Endothelial cell of hepatic sinusoid (primary cell): ENCODE measurements at regions not wholly inside any gene's neighbourhood (a gene's known extent, or its start where the extent isn't known, plus 50 kb on each side); places are given as distances from the start of the nearest gene placed in this dataset.
"Not testable (repeated sequence)": the region's sequence is repeated elsewhere in the genome, so short reads cannot be mapped to it uniquely, and the experiment has no call there.

Experiments
- in situ Hi-C: cut with HindIII; loops from 2 replicates; pipeline ENCODE4 v1.10.0; 2017; ENCODE audit warnings: low sequenced_read_pairs

DNA sequence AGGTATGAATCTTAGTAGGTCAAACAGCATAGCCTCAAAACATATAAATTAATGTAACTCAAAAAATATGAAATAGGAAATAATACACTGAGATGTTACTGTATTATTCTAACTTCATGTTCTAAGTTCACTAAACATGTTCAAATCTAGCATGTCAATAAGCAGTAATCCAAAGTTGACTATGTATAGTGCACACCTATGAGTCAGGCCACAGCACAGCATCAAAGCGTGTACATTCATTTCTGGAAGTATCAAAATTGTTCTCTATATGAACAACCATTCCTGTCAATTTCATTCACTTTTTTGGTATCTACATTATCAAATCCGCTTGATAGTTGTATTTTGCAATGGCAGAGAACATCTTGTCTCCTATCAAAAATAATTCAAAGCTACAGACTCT lies 418.9 kb upstream of the POM121L12 start:
- in situ Hi-C loops, result no loop called here

DNA sequence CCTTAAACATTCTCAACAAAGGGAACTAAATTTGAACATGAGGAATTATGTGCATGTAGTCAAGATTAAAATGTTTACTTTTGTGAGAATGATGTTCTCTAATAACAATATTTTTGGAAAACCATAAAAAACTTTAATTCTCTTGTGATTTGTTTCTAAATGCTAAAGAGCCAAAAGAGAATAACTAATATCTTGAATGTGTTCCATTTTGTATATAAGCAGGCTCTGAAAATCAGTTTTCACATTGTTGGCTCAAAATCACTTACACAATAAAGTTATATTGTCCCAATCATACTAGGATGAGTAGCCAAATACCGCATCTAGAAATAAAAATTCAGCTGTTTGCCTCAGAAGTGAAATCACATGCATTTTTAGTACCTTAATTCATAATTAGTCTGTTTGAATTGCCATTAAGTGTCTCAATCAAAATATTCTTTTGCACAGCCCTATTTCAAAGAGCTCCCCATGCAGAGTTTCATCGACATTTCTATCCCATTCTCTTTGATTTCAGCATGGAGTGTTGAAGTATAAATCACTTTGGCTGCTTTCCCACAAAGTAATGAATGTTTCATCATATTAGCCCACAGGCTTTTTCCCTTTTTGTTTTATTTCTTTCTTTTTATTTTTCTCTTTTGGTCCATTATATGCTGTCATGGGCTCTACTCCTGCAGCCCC lies 420.3 kb upstream of the POM121L12 start:
- in situ Hi-C loops, result no loop called here

DNA sequence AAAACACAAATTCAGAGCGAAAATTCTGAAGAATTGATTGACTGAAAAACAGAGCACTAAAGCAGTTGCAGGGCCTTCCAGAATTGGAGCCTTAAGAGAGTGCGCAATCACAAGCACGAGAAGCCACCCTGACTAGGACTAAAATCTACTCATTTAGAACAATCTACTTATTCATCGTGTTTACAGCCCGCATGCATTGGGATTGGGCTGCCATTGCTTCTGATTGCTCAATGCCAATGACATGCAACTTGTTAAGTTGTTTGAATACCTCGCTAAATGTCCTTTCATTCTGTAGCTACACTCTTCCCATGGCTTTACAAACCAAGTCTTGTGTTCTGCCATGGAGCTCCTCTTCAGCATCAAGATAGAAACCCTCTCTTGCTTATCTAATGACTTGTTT lies 425.9 kb upstream of the POM121L12 start:
- in situ Hi-C loops, result no loop called here

- in situ Hi-C loops, result no loop called here
Measured at GRCh38 chr7:52592698-52593097, 442.7 kb upstream of the POM121L12 start.

GRCh38 chr7:52586704-52587103 lies 448.7 kb upstream of the POM121L12 start:
- in situ Hi-C loops, result no loop called here

GRCh38 chr7:52584041-52584440 lies 451.4 kb upstream of the POM121L12 start:
- in situ Hi-C loops, result no loop called here

DNA sequence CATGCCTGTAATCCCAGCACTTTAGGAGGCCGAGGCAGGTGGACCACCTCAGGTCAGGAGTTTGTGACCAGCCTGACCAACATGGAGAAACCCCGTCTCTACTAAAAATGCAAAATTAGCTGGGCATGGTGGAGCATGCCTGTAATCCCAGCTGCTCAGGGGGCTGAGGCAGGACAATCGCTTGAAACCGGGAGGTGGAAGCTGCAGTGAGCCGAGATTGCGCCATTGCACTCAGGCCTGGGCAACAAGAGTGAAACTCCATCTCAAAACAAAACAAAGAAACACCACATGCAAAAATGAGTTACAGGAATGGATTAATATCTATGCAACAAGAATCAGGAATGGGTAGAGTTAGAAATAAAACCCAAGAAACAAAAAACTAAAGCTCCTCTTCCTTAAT lies 462.3 kb upstream of the POM121L12 start:
- in situ Hi-C loops, result not testable (repeated sequence)

DNA sequence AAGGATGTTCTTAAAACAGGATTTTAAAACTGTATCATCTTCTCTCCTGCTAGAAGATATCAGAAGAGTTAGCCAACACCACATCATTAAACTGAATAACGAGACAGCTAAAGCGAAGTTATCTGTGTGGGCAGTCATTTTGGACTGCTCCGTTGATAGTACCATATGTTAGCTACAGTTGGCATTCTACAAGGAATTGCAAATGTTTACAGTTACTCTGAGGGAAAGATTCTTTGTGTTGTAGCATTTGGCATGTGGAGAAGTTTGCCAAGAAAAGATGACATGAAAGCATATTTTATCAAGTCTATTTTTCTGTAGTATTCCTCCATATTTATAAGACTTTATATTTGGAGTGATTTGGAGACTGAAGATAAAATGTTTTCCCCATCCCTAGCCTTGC lies 464.4 kb upstream of the POM121L12 start:
- in situ Hi-C loops, result no loop called here

DNA sequence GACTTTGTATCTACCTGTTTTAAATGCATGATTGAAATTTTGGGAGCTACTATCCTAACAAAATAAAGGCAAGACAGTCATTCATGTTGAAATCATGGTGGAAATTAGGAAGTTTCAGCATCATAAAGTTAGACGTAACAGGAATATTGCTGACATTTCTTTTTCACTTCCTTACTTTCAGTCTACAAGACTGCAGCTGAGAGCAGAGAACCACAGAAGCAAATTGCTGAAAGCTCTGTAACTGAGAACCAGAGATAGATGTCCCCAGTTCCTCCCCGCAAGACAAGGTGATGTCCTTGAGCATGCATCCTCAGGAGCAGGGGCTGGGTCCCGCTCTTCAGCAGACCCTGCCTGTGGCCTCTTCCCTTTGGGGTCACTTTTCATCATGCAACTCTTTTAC lies 466.3 kb upstream of the POM121L12 start:
- in situ Hi-C loops, result no loop called here

- in situ Hi-C loops, result no loop called here
Measured at GRCh38 chr7:52565974-52566373, 469.5 kb upstream of the POM121L12 start.

GRCh38 chr7:52555805-52556204 lies 479.6 kb upstream of the POM121L12 start:
- in situ Hi-C loops, result no loop called here

DNA sequence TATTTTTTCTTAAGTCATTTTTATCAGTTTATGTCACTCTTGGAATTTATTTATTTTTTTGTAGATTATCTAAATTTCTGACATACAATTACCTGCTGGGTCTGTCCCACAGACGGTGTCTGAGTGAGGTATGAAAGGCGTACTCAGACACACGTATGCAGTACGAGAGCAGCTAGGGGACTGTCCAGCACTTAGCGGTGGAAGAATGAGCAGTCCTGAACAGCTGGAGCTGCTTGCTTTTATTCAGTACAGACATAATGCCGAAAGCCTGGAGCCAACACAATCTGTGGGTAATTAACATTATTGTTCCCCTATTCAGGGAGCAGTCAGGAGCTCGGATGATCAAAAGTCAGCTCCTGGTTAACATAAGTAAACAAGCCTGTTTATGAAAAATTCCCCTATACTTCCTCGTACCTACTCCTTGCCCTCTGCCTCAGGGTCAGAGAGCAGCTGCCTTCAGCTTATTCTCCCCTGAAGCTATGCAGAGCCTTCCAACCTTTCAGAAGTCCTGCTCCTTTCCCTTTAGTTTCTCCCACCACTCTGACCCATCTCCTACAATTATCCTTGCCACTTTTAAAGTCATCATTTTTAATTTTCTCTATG lies 488.0 kb upstream of the POM121L12 start:
- in situ Hi-C loops, result no loop called here

DNA sequence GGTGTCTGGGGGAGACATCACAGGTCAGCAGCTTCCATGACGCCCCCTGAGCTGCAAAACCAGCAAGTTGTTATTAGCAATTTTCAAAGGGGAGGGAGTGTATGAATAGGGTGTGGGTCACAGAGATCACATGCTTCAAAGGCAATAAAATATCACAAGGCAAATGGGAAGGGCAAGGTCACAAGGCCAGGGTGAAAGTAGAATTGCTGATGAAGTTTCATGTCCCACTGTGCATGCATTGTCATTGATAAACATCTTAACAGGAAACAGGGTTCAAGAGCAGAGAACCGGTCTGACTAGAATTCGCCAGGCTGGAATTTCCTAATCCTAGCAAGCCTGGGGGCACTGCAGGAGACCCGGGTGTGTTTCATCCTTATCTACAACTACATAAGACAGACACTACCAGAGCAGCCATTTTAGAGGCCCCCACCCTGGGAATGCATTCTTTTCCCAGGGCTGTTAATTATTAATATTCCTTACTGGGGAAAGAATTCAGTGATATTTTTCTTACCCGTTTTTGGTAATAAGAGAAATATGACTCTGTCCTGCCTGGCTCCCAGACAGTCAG lies 494.2 kb upstream of the POM121L12 start:
- in situ Hi-C loops, result not testable (repeated sequence)

- in situ Hi-C loops, result no loop called here
Measured at GRCh38 chr7:52540041-52540440, 495.4 kb upstream of the POM121L12 start.

- in situ Hi-C loops, result no loop called here
Measured at GRCh38 chr7:52539414-52539813, 496.0 kb upstream of the POM121L12 start.

DNA sequence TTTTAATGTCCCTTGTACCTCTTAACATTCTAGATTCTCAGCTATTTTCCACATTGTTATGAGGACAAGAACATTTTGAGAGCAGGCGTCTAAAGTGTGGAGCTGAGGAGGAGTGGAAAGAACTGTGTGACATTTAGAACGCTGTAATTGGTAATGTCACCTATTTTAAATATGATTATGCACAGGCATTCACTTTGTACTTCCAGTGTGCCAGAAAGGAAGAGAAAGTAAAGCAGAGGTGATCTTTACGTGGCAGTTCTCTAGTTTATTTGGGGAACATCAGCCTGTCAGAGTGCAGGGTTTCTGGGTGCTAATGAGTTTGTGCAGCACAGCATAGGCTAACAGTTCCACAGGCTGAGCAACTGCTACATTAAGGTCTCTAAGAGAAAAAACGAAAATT lies 498.4 kb upstream of the POM121L12 start:
- in situ Hi-C loops, result no loop called here

GRCh38 chr7:52525772-52526341 lies 509.6 kb upstream of the POM121L12 start:
- in situ Hi-C loops, result no loop called here

GRCh38 chr7:52518869-52519268 lies 516.6 kb upstream of the POM121L12 start:
- in situ Hi-C loops, result no loop called here

DNA sequence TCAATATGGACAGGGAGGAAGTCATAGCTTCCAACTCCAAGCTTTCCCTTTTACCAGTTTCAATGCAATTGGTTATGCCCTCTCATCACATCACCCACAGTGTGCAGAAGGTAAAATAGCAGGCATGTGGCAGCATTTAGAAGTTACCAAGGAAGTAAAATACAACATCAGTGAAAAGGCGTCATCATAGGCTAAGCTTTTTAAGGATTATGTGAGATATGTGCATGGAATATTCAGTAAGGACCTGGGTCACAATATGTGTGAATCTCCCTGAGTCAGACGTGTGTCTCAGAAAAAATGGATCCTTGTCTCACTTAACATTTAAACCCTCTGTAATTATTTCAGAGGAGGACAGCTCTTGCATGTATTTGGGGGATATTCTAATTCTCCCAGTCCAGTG lies 522.8 kb upstream of the POM121L12 start:
- in situ Hi-C loops, result no loop called here

GRCh38 chr7:52507546-52508255 lies 527.7 kb upstream of the POM121L12 start:
- in situ Hi-C loops, result no loop called here

DNA sequence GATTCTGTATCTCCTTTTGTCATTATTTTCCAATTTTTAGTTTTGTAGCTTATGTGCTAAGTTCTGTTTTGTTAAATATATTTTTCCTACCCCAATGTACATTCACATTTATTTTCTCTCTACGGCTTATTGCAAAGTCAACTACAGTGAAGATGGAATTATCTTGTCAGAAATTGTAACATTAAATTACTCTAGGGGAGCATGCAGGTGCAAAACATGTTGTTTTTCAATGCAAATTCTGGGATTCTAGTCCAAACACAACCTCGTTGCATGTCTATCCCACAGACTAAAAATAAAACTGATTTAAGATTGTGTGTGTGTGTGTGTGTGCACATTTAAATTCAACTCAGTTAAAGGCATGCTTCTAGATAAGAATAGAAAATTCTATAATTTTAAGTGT lies 529.1 kb upstream of the POM121L12 start:
- in situ Hi-C loops, result no loop called here

DNA sequence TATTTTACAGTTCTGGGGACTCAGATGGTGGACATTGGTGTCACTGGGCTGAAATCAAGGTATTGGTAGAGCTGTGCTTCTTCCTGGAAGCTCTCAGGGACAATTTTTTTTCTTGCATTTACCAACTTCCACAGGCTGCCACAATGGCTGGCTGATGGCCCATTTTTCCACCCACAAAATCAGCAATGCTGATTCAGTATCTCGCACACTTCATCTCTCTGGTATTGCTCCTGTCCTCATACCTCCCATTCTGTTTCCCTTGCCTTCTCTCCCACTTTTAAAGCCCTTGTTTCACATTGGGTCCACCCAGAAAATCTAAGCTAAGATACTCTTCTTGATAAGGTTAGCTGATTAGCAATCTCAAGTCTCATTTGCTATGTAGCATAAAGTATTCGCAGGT lies 530.9 kb upstream of the POM121L12 start:
- in situ Hi-C loops, result no loop called here
